Ovary (tissue), 7 donors: ENCODE measurements at regions not wholly inside any gene's neighbourhood (a gene's known extent, or its start where the extent isn't known, plus 50 kb on each side); places are given as distances from the start of the nearest gene placed in this dataset.
"Not testable (repeated sequence)": the region's sequence is repeated elsewhere in the genome, so short reads cannot be mapped to it uniquely, and the experiment has no call there.

Experiments
- DNase-seq, 5 donors: peaks; one replicate each; pipeline ENCODE4 v3.0.0-alpha.2; 2019 to 2020
- H3K27ac ChIP-seq, 2 donors: fragments of 200-600 bp; one replicate each; pipeline versions ENCODE4 v1.5.1 to v1.8.0; 2019 to 2022
- H3K27me3 ChIP-seq: fragments of 200-600 bp; one replicate; pipeline ENCODE4 v1.8.0; 2022
- H3K36me3 ChIP-seq: fragments of 200-600 bp; sonication (generic); one replicate; pipeline ENCODE4 v1.5.1; 2019
- H3K4me1 ChIP-seq: one replicate; pipeline ENCODE4 v1.8.1; 2013; ENCODE audit warnings: mild to moderate bottlenecking, moderate library complexity; ENCODE audit not compliant: insufficient read depth
- H3K4me3 ChIP-seq: fragments of 200-600 bp; sonication (generic); one replicate; pipeline ENCODE4 v1.5.1; 2017
- H3K9me3 ChIP-seq, 2 donors: fragments of 200-600 bp in 1 of 2; sonication (generic) in 1 of 2; one replicate each; pipeline versions ENCODE4 v1.5.1 to v1.8.1; 2013 to 2019; ENCODE audit warnings: mild to moderate bottlenecking in 1 of 2, moderate library complexity in 1 of 2
- CTCF ChIP-seq, 3 donors: fragments of 450-650 bp in 2 of 3; fragments of 200-600 bp in 1 of 3; IDR thresholded peaks; one replicate each; pipeline versions ENCODE4 v1.5.1 to v1.8.0; 2016 to 2022; ENCODE audit warnings: antibody characterized with exemption in 3 of 3, mild to moderate bottlenecking in 1 of 3
- EP300 ChIP-seq: sonication (generic); formaldehyde crosslinking; IDR thresholded peaks from one replicate; pipeline ENCODE4 v1.6.1; 2017; ENCODE audit warnings: antibody characterized with exemption
- POLR2A ChIP-seq: fragments of 450-650 bp; IDR thresholded peaks from one replicate; pipeline ENCODE4 v1.6.1; 2017; ENCODE audit warnings: antibody characterized with exemption, mild to moderate bottlenecking, moderate library complexity
- WGBS, 3 donors: extraction: QIAGEN DNeasy Blood & Tissue Kit in 1 of 3; methylation state at CpG; one replicate each; pipeline versions ENCODE4 v1.1.5 to v1.1.7; 2013 to 2017; 5-methylcytosine and 5-hydroxymethylcytosine counted together
- intact Hi-C, 4 donors: fragments of 100-400 bp; cut with DNase I; formaldehyde crosslinking; loops; one replicate each; pipeline versions ENCODE4 v1.11.0 to v1.15.1; 2022 to 2023
- donor health status: DM: no; HTN: no; CAD: no; lungs with moderate emphysema.
- donor health status: DM: no; HTN: no; CAD: no.
- donor health status: Bipolar disorder and iron deficiency.
- donor health status: DM: no; HTN: no; CAD: no.
- donor health status: DM: yes; HTN: yes; CAD: no.

- no peaks in the 10 kb centered on the region for H3K9me3 ChIP-seq
- intact Hi-C loops: no loop called here
- H3K27me3 ChIP-seq: no peaks in the 10 kb centered on the region
- 34 to 40% (median 36%) methylated on average over 8 of the region's 8 CpGs for WGBS, 3 donors
- no peak overlapping the region for H3K4me3 ChIP-seq
- H3K36me3 ChIP-seq: no peaks in the 10 kb centered on the region
- DNase-seq: no peak
- no peak overlapping the region for H3K27ac ChIP-seq
- no peak for TF ChIP-seq EP300
- TF ChIP-seq CTCF (IDR thresholded peaks at IDR 0.05): no peak
- TF ChIP-seq POLR2A: no peak
- H3K4me1 ChIP-seq: no peaks in the 10 kb centered on the region
These were observed 64.9 kb upstream of the FRMPD3 start for GRCh38 chrX:107384397-107385105.

- Histone ChIP-seq H3K27ac (no peak overlapping the region), H3K9me3 (no peaks in the 10 kb centered on the region), H3K36me3 (no peaks in the 10 kb centered on the region), H3K27me3 (no peaks in the 10 kb centered on the region), H3K4me3 (no peak overlapping the region), H3K4me1 (no peaks in the 10 kb centered on the region)
- intact Hi-C loops: no loop called here
- no peak for DNase-seq
- WGBS, 3 donors: 66 to 77% (median 76%) methylated on average over 2 of the region's 2 CpGs
- TF ChIP-seq CTCF (IDR thresholded peaks at IDR 0.05) (no peak), EP300 (no peak), POLR2A (no peak)
These were observed 59.7 kb upstream of the FRMPD3 start for GRCh38 chrX:107389726-107390125.

- H3K4me3 ChIP-seq, DNase-seq, H3K9me3 ChIP-seq, intact Hi-C loops, H3K27me3 ChIP-seq, H3K27ac ChIP-seq, H3K36me3 ChIP-seq, H3K4me1 ChIP-seq: not testable (repeated sequence)
- WGBS, 3 donors: 85 to 97% (median 88%) methylated on average over 1 of the region's 1 CpG
These were observed 55.8 kb upstream of the FRMPD3 start for GRCh38 chrX:107393656-107394055.

- no peak overlapping the region for H3K27ac ChIP-seq
- H3K4me3 ChIP-seq: no peak overlapping the region
- no peaks in the 10 kb centered on the region for H3K27me3 ChIP-seq
- H3K9me3 ChIP-seq: no peaks in the 10 kb centered on the region
- DNase-seq: no peak
- H3K36me3 ChIP-seq: no peaks in the 10 kb centered on the region
- TF ChIP-seq POLR2A: no peak
- TF ChIP-seq EP300: no peak
- TF ChIP-seq CTCF (IDR thresholded peaks at IDR 0.05): no peak
- intact Hi-C loops: no loop called here
- WGBS, 3 donors: 23 to 49% (median 23%) methylated on average over 1 of the region's 1 CpG
- no peaks in the 10 kb centered on the region for H3K4me1 ChIP-seq
These were observed 53.2 kb upstream of the FRMPD3 start for GRCh38 chrX:107396235-107396634.

- intact Hi-C loops: no loop called here
- WGBS, 3 donors: 43 to 61% (median 60%) methylated on average over 6 of the region's 6 CpGs
- Histone ChIP-seq H3K36me3 (no peaks in the 10 kb centered on the region), H3K27me3 (no peaks in the 10 kb centered on the region), H3K4me1 (no peaks in the 10 kb centered on the region), H3K9me3 (no peaks in the 10 kb centered on the region), H3K27ac (no peak overlapping the region), H3K4me3 (no peak overlapping the region)
- no peak for TF ChIP-seq POLR2A
- DNase-seq: no peak
These were observed 52.7 kb upstream of the FRMPD3 start for GRCh38 chrX:107396783-107397182.
